ENCODE measurements at regions not wholly inside any gene's neighbourhood (a gene's known extent, or its start where the extent isn't known, plus 50 kb on each side); places are given as distances from the start of the nearest gene placed in this dataset.

DNA sequence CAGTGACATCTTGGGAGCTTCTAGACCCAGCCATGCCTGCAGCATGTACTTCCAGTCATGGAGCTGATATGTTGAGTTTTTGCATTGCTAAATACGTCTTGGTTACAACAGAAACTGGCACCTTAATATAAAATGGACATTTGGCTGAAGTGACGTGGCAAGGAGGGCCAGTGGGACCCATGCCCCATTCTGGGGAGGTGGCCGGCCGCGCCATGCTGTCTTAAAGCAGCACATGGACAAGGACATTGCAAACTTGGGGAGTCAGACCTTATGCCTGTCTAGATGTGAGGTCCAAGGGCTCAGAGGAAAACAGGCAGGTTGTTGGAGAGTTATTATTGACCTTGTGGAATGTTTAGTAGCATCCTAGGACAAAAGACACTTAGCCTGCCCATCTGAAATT is 588.0 kb upstream of the CDH4 start:
- TF ChIP-seq FOXP2 (optimal IDR thresholded peaks at IDR 0.05; ENCODE audit: borderline replicate concordance, extremely low read depth, extremely low read length, insufficient read depth) = no peak
- no peak for TF ChIP-seq POLR2AphosphoS5 (IDR thresholded peaks at IDR 0.05; ENCODE audit: low read depth, low read length)
- no peak for TF ChIP-seq TAF1 (IDR thresholded peaks at IDR 0.05; ENCODE audit: borderline replicate concordance, insufficient read depth, low read length)
- TF ChIP-seq SIN3A (IDR thresholded peaks at IDR 0.05; ENCODE audit: borderline replicate concordance, insufficient read depth, low read length) = no peak

DNA sequence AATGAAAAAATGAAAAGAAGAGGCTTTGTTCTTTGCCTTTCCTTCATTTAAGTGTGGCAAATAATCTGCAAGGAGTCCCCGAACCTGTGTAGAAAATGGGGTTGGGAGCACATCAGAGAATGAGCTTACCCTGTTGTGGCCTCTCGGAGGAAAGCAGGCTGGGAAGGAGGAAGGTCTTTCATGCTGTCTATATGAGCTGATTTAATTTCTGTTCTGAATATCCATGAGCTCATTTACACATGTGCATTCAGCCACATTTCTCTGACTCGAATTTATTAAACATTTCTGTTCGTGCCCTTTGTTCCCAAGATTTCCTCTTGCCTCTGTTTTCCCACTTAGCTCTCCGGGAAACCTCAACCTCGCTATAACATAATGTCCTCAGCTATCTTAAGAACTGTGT is 584.4 kb upstream of the CDH4 start:
- TF ChIP-seq TAF1 (IDR thresholded peaks at IDR 0.05; ENCODE audit: borderline replicate concordance, insufficient read depth, low read length) (no peak), REST (IDR thresholded peaks at IDR 0.05; ENCODE audit: insufficient read depth in 1 of 2, low read depth in 2 of 2, low read length in 2 of 2) (no peak), FOXP2 (optimal IDR thresholded peaks at IDR 0.05; ENCODE audit: borderline replicate concordance, extremely low read depth, extremely low read length, insufficient read depth) (no peak), SIN3A (IDR thresholded peaks at IDR 0.05; ENCODE audit: borderline replicate concordance, insufficient read depth, low read length) (no peak), POLR2AphosphoS5 (IDR thresholded peaks at IDR 0.05; ENCODE audit: low read depth, low read length) (no peak)

GRCh38 chr20:60669211-60669610 is 582.9 kb upstream of the CDH4 start:
- TF ChIP-seq SIN3A (IDR thresholded peaks at IDR 0.05; ENCODE audit: borderline replicate concordance, insufficient read depth, low read length) (no peak), POLR2AphosphoS5 (IDR thresholded peaks at IDR 0.05; ENCODE audit: low read depth, low read length) (no peak), TAF1 (IDR thresholded peaks at IDR 0.05; ENCODE audit: borderline replicate concordance, insufficient read depth, low read length) (no peak)

- TF ChIP-seq POLR2AphosphoS5 (IDR thresholded peaks at IDR 0.05; ENCODE audit: low read depth, low read length) = no peak
- TF ChIP-seq SIN3A (IDR thresholded peaks at IDR 0.05; ENCODE audit: borderline replicate concordance, insufficient read depth, low read length) = no peak
- TF ChIP-seq FOXP2 (optimal IDR thresholded peaks at IDR 0.05; ENCODE audit: borderline replicate concordance, extremely low read depth, extremely low read length, insufficient read depth) = no peak
- TF ChIP-seq REST (IDR thresholded peaks at IDR 0.05; ENCODE audit: insufficient read depth in 1 of 2, low read depth in 2 of 2, low read length in 2 of 2) = no peak
- TF ChIP-seq TAF1 (IDR thresholded peaks at IDR 0.05; ENCODE audit: borderline replicate concordance, insufficient read depth, low read length) = no peak
These were observed 576.0 kb upstream of the CDH4 start for GRCh38 chr20:60676011-60676410.

DNA sequence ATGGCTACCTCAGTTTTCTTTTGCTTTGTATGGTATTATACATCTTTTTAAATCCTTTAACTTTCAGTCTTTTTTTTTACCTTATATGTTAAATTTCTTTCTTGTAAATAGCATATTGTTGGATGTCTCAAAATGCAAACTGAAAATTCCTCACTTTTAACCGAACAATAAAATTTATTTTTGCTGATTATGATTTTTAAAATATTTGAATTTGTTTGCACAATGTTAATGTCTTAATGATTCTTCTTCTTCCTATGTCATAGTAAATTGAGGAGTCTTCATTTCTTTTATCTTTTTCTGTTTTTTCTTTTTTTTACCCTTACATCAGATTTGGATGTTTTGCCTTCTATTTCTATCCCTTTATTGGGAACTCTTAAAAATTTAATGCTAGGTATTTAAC is 574.2 kb upstream of the CDH4 start:
- TF ChIP-seq REST (IDR thresholded peaks at IDR 0.05; ENCODE audit: insufficient read depth in 1 of 2, low read depth in 2 of 2, low read length in 2 of 2) (no peak), FOXP2 (optimal IDR thresholded peaks at IDR 0.05; ENCODE audit: borderline replicate concordance, extremely low read depth, extremely low read length, insufficient read depth) (no peak), TAF1 (IDR thresholded peaks at IDR 0.05; ENCODE audit: borderline replicate concordance, insufficient read depth, low read length) (no peak), POLR2AphosphoS5 (IDR thresholded peaks at IDR 0.05; ENCODE audit: low read depth, low read length) (no peak), SIN3A (IDR thresholded peaks at IDR 0.05; ENCODE audit: borderline replicate concordance, insufficient read depth, low read length) (no peak)

GRCh38 chr20:60680554-60680953 is 571.5 kb upstream of the CDH4 start:
- no peak for TF ChIP-seq FOXP2 (optimal IDR thresholded peaks at IDR 0.05; ENCODE audit: borderline replicate concordance, extremely low read depth, extremely low read length, insufficient read depth)
- TF ChIP-seq REST (IDR thresholded peaks at IDR 0.05; ENCODE audit: insufficient read depth in 1 of 2, low read depth in 2 of 2, low read length in 2 of 2) = no peak
- no peak for TF ChIP-seq TAF1 (IDR thresholded peaks at IDR 0.05; ENCODE audit: borderline replicate concordance, insufficient read depth, low read length)
- no peak for TF ChIP-seq POLR2AphosphoS5 (IDR thresholded peaks at IDR 0.05; ENCODE audit: low read depth, low read length)
- no peak for TF ChIP-seq SIN3A (IDR thresholded peaks at IDR 0.05; ENCODE audit: borderline replicate concordance, insufficient read depth, low read length)

Measured in PFSK-1 (cell line).